ENCODE measurements at regions not wholly inside any gene's neighbourhood (a gene's known extent, or its start where the extent isn't known, plus 50 kb on each side); places are given as distances from the start of the nearest gene placed in this dataset.
"Not testable (repeated sequence)": the region's sequence is repeated elsewhere in the genome, so short reads cannot be mapped to it uniquely, and the experiment has no call there.

DNA sequence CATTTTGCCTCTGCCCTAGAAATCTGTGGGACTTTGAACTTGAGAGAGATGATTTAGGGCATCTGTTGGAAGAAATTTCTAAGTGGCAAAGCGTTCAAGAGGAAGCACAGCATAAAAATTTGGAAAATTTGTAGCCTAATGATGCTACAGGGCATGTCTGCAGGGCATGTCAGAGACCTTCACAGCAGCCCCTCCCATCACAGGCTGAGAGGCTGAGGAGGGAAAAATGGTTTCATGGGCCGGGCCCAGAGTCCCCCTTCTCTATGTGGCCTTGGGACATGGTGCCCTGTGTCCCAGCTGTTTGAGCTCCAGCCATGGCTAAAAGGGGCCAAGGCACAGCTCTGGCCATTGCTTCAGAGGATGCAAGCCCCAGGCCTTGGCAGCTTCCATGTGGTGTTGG, 203.0 kb downstream of the STK31 start:
- no peak overlapping the region for H3K4me3 Mint-ChIP-seq

DNA sequence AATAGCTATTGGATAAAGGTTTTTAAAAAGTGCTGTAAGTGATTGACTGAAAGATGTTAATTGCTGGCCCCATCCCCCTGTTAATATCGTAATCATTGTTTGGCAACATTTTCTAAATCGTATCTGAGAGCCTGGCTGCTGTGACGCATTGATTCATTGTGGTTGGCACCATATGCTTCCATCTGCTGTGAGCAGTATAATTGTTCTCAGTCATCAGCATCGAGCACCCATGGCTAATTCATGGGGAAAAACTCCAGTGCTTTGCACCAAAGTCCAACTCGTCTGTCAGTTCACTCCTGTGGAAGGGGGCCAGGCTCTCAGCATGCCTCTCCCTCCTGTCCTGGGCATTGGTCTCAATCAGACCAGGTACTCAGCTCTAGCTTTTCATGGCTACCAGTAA, 205.2 kb downstream of the STK31 start:
- no peaks in the 10 kb centered on the region for H3K9me3 Mint-ChIP-seq
- DNase-seq (no peak), ATAC-seq (replicated peaks) (no peak)
- no peak overlapping the region for H3K4me3 Mint-ChIP-seq
- H3K4me1 Mint-ChIP-seq (ENCODE audit: low read depth in 2 of 2) = no peaks in the 10 kb centered on the region
- no peaks in the 10 kb centered on the region for H3K36me3 Mint-ChIP-seq (ENCODE audit: insufficient read depth)
- H3K27me3 Mint-ChIP-seq = peaks cover 24 to 36% of the 10 kb centered on the region in 2 donors
- H3K27ac Mint-ChIP-seq = no peak overlapping the region

More for the DNA sequence above, 203.0 kb downstream of the STK31 start:
- no peak for DNase-seq
- peaks cover 2% of the 10 kb centered on the region for H3K36me3 Mint-ChIP-seq (ENCODE audit: insufficient read depth)
- no peaks in the 10 kb centered on the region for H3K9me3 Mint-ChIP-seq
- H3K4me1 Mint-ChIP-seq (ENCODE audit: low read depth in 2 of 2) = no peaks in the 10 kb centered on the region
- H3K27me3 Mint-ChIP-seq = peaks cover 20 to 31% of the 10 kb centered on the region in 2 donors
- ATAC-seq (replicated peaks) = no peak
- H3K27ac Mint-ChIP-seq = no peak overlapping the region

- no peaks in the 10 kb centered on the region for H3K9me3 Mint-ChIP-seq
- H3K36me3 Mint-ChIP-seq (ENCODE audit: insufficient read depth) = no peaks in the 10 kb centered on the region
- no peak overlapping the region for H3K27ac Mint-ChIP-seq
- H3K4me1 Mint-ChIP-seq (ENCODE audit: low read depth in 2 of 2) = no peaks in the 10 kb centered on the region
- no peak overlapping the region for H3K4me3 Mint-ChIP-seq
- ATAC-seq (replicated peaks) (no peak), DNase-seq (no peak)
- peaks cover 24 to 36% of the 10 kb centered on the region in 2 donors for H3K27me3 Mint-ChIP-seq
These were observed 208.3 kb downstream of the STK31 start for GRCh38 chr7:23918286-23918685.

- peaks cover 24 to 36% of the 10 kb centered on the region in 2 donors for H3K27me3 Mint-ChIP-seq
These were observed 208.8 kb downstream of the STK31 start for GRCh38 chr7:23918856-23919255.

DNA sequence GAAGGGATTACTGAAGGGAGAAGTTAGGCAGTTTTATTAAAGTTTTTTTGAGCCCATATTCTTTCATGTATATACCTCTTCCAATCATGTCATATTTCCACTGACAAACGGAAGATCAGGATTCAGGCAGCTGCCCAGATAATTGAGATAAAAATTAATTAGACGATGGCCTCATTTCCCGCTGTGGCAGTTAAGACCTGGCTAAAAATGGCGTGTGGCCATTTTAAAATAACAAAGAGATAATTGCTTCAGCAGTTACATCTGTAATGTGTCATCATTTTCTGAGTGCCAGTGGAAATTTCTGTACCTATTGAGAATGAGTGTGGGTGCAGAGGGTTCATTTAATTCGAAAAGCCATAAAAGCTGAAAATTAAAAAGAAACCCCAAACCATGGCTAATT, 215.1 kb downstream of the STK31 start:
- Mint-ChIP-seq H3K27ac (no peak overlapping the region), H3K4me1 (ENCODE audit: low read depth in 2 of 2) (no peaks in the 10 kb centered on the region), H3K36me3 (ENCODE audit: insufficient read depth) (no peaks in the 10 kb centered on the region), H3K4me3 (no peak overlapping the region), H3K9me3 (no peaks in the 10 kb centered on the region), H3K27me3 (no peaks in the 10 kb centered on the region)
- ATAC-seq (replicated peaks) (no peak), DNase-seq (no peak)

More at GRCh38 chr7:23918856-23919255, 208.8 kb downstream of the STK31 start:
- H3K9me3 Mint-ChIP-seq = no peaks in the 10 kb centered on the region
- no peak for ATAC-seq (replicated peaks)
- DNase-seq = no peak
- H3K36me3 Mint-ChIP-seq (ENCODE audit: insufficient read depth) = no peaks in the 10 kb centered on the region
- H3K4me1 Mint-ChIP-seq (ENCODE audit: low read depth in 2 of 2) = no peaks in the 10 kb centered on the region
- H3K27ac Mint-ChIP-seq = no peak overlapping the region
- no peak overlapping the region for H3K4me3 Mint-ChIP-seq

GRCh38 chr7:23927709-23928417, 217.8 kb downstream of the STK31 start:
- no peaks in the 10 kb centered on the region for H3K27me3 Mint-ChIP-seq
- H3K4me3 Mint-ChIP-seq = no peak overlapping the region
- no peaks in the 10 kb centered on the region for H3K9me3 Mint-ChIP-seq
- H3K27ac Mint-ChIP-seq = no peak overlapping the region
- H3K4me1 Mint-ChIP-seq (ENCODE audit: low read depth in 2 of 2) = no peaks in the 10 kb centered on the region
- ATAC-seq (replicated peaks) (no peak), DNase-seq (no peak)
- no peaks in the 10 kb centered on the region for H3K36me3 Mint-ChIP-seq (ENCODE audit: insufficient read depth)

- Mint-ChIP-seq H3K36me3 (ENCODE audit: insufficient read depth) (no peaks in the 10 kb centered on the region), H3K4me1 (ENCODE audit: low read depth in 2 of 2) (no peaks in the 10 kb centered on the region)
These were observed 218.4 kb downstream of the STK31 start for GRCh38 chr7:23928418-23928775.

GRCh38 chr7:23930312-23930711, 220.3 kb downstream of the STK31 start:
- Mint-ChIP-seq H3K4me1 (ENCODE audit: low read depth in 2 of 2) (no peaks in the 10 kb centered on the region), H3K27me3 (no peaks in the 10 kb centered on the region), H3K9me3 (no peaks in the 10 kb centered on the region), H3K4me3 (no peak overlapping the region), H3K27ac (no peak overlapping the region), H3K36me3 (ENCODE audit: insufficient read depth) (no peaks in the 10 kb centered on the region)
- no peak for DNase-seq
- ATAC-seq (replicated peaks) = no peak

More at GRCh38 chr7:23928418-23928775, 218.4 kb downstream of the STK31 start:
- Mint-ChIP-seq H3K27me3 (no peaks in the 10 kb centered on the region), H3K9me3 (no peaks in the 10 kb centered on the region), H3K4me3 (no peak overlapping the region), H3K27ac (no peak overlapping the region)
- ATAC-seq (replicated peaks) = no peak
- no peak for DNase-seq

- H3K9me3 Mint-ChIP-seq = no peaks in the 10 kb centered on the region
- H3K36me3 Mint-ChIP-seq (ENCODE audit: insufficient read depth) = no peaks in the 10 kb centered on the region
- ATAC-seq (replicated peaks) = no peak
These were observed 221.6 kb downstream of the STK31 start for GRCh38 chr7:23931633-23932032.

DNA sequence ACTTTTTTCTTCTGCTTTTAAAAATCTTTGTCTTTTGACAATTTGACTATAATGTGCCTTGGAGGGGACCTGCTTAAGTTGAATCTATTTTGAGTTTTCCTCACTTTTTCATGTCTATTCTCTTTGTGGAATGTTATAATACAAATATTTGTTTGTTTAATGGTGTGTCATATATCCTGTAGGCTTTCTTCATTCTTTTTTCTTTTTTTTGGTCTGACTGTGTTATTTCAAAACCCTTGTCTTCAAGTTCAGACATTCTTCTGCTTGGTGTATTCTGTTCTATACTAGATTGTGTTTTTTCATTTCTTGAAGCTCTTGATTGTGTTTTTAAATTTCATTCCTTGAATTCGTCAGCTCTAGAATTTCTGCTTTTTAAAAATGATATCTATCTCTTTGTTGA, 228.2 kb downstream of the STK31 start:
- DNase-seq (no peak), ATAC-seq (replicated peaks) (no peak)
- Mint-ChIP-seq H3K27ac (no peak overlapping the region), H3K4me1 (ENCODE audit: low read depth in 2 of 2) (no peaks in the 10 kb centered on the region), H3K4me3 (no peak overlapping the region), H3K27me3 (peaks cover 17 to 31% of the 10 kb centered on the region in 2 donors), H3K36me3 (ENCODE audit: insufficient read depth) (no peaks in the 10 kb centered on the region), H3K9me3 (peaks cover 0 to 7% of the 10 kb centered on the region in 2 donors)

More at GRCh38 chr7:23931633-23932032, 221.6 kb downstream of the STK31 start:
- Mint-ChIP-seq H3K27me3 (no peaks in the 10 kb centered on the region), H3K4me3 (no peak overlapping the region), H3K27ac (no peak overlapping the region), H3K4me1 (ENCODE audit: low read depth in 2 of 2) (no peaks in the 10 kb centered on the region)
- no peak for DNase-seq

DNA sequence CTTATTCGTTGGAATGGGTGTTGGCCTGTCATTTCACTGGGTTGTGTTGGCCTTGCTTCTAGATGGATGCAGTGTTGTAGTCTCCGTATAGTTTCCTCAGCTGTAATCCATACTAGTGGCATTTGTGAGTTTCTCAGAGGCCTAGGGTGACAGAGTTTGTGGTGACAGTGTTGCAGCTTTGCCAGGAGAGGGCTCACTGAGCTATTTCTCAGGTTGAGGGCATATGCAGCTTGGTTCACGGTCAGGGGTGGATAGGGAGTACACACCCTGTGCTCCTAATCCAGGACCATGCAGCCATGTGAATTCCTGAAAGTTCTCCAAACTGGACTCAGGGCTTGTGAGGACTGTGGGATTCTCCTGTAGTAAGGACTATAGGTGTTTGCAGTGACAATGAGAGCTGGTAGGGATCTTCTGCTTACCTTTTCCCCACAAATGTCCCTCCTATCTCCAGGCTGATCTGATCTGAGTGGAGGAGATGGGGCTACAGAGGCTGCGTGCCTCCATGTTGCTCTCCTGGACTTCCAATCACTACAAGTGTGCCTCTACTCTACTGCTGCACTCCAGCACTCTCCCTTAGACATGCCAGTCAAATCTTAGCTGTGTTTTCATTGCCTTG, 229.0 kb downstream of the STK31 start:
- Mint-ChIP-seq H3K4me3 (no peak overlapping the region), H3K27ac (no peak overlapping the region), H3K4me1 (ENCODE audit: low read depth in 2 of 2) (no peaks in the 10 kb centered on the region), H3K36me3 (ENCODE audit: insufficient read depth) (no peaks in the 10 kb centered on the region), H3K9me3 (peaks cover 0 to 7% of the 10 kb centered on the region in 2 donors), H3K27me3 (peaks cover 19 to 39% of the 10 kb centered on the region in 2 donors)
- ATAC-seq (replicated peaks) (no peak), DNase-seq (no peak)

DNA sequence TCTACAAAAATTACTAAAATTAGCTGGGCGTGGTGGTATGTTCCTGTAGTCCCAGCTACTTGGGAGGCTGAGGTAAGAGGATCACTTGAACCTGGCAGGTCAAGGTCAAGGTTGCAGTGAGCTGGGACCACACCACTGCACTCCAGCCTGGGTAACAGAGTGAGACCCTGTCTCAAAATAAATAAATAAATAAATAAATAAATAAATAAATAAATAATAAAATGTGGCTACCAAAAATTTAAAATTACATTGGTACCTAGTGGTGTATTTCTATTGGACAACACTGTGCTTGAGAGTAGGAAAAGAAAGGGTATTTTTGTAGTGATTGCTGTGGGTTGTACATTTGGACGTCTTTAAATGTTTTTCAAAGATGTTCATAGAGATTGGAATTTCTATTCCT, 229.7 kb downstream of the STK31 start:
- not testable (repeated sequence) for DNase-seq; H3K4me1 Mint-ChIP-seq (ENCODE audit: low read depth in 2 of 2); H3K36me3 Mint-ChIP-seq (ENCODE audit: insufficient read depth); ATAC-seq (replicated peaks); H3K27ac Mint-ChIP-seq; H3K9me3 Mint-ChIP-seq; H3K4me3 Mint-ChIP-seq
- peaks cover 25 to 46% of the 10 kb centered on the region in 2 donors for H3K27me3 Mint-ChIP-seq

GRCh38 chr7:23941551-23941950, 231.5 kb downstream of the STK31 start:
- Mint-ChIP-seq H3K36me3 (ENCODE audit: insufficient read depth) (no peaks in the 10 kb centered on the region), H3K9me3 (peaks cover 0 to 8% of the 10 kb centered on the region in 2 donors), H3K27ac (no peak overlapping the region), H3K4me1 (ENCODE audit: low read depth in 2 of 2) (no peaks in the 10 kb centered on the region), H3K27me3 (peaks cover 33 to 50% of the 10 kb centered on the region in 2 donors), H3K4me3 (no peak overlapping the region)
- DNase-seq (no peak), ATAC-seq (replicated peaks) (no peak)

DNA sequence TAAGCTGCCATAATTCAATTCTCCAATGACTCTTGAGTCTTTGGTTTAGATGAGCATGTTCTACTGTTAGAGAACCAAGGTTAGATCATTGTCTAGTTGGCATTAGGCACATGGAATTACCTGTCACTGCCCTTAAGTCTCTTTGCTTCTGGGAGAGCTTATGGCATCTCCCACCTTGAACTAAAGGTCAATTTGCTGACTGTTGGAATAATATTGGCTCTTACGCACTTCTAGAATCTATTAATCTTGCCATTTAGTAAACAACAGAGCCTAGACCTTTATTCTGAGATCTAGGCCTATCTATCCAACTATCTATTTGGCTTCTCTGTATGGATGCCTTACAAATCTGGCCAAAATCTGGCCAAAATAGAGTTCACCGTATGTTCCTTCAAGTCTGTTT, 232.0 kb downstream of the STK31 start:
- H3K27ac Mint-ChIP-seq = no peak overlapping the region
- no peaks in the 10 kb centered on the region for H3K36me3 Mint-ChIP-seq (ENCODE audit: insufficient read depth)
- H3K9me3 Mint-ChIP-seq = peaks cover 0 to 13% of the 10 kb centered on the region in 2 donors
- H3K4me1 Mint-ChIP-seq (ENCODE audit: low read depth in 2 of 2) = no peaks in the 10 kb centered on the region
- H3K27me3 Mint-ChIP-seq = peaks cover 38 to 50% of the 10 kb centered on the region in 2 donors
- ATAC-seq (replicated peaks) = no peak
- no peak for DNase-seq
- no peak overlapping the region for H3K4me3 Mint-ChIP-seq
